Osteoblast (primary cell): ENCODE measurements at regions not wholly inside any gene's neighbourhood (a gene's known extent, or its start where the extent isn't known, plus 50 kb on each side); places are given as distances from the start of the nearest gene placed in this dataset.

Experiments
- DNase-seq: peaks from one replicate; pipeline ENCODE4 v3.0.0; 2011; ENCODE audit warnings: low spot score, mixed read lengths; ENCODE audit not compliant: insufficient read length; ENCODE audit errors: missing footprints
- H2AFZ ChIP-seq: 2 replicates; pipeline ENCODE4 v1.6.0; 2011; ENCODE audit warnings: mild to moderate bottlenecking, low read length
- H3K27ac ChIP-seq: 2 replicates; pipeline ENCODE4 v1.5.1; 2011; ENCODE audit warnings: mild to moderate bottlenecking, low read depth, low read length, moderate library complexity
- H3K27me3 ChIP-seq: 2 replicates; pipeline ENCODE4 v1.6.0; 2012; ENCODE audit warnings: mild to moderate bottlenecking, control low read depth, inconsistent platforms, low read length, moderate library complexity; ENCODE audit not compliant: insufficient read depth
- H3K36me3 ChIP-seq: 2 replicates; pipeline ENCODE4 v1.5.1; 2011; ENCODE audit warnings: mild to moderate bottlenecking, low read length, control low read depth, moderate library complexity; ENCODE audit not compliant: insufficient read depth
- H3K4me1 ChIP-seq: 2 replicates; pipeline ENCODE4 v1.5.1; 2011; ENCODE audit warnings: mild to moderate bottlenecking, low read length, control low read depth, moderate library complexity; ENCODE audit not compliant: insufficient read depth
- H3K4me2 ChIP-seq: 2 replicates; pipeline ENCODE4 v1.6.0; 2011; ENCODE audit warnings: mild to moderate bottlenecking, low read length; ENCODE audit not compliant: insufficient read depth
- H3K4me3 ChIP-seq: fragments of 200-600 bp; sonication (generic); 3 replicates; pipeline ENCODE4 v1.5.1; 2012; ENCODE audit warnings: mild to moderate bottlenecking, low read length, inconsistent platforms; ENCODE audit not compliant: insufficient read depth
- H3K79me2 ChIP-seq: 2 replicates; pipeline ENCODE4 v1.6.0; 2012; ENCODE audit warnings: mild to moderate bottlenecking, low read length, control low read depth, inconsistent platforms; ENCODE audit not compliant: insufficient read depth
- H3K9me3 ChIP-seq: 2 replicates; pipeline ENCODE4 v1.5.1; 2011; ENCODE audit warnings: low read depth, low read length, control low read depth
- H4K20me1 ChIP-seq: 2 replicates; pipeline ENCODE4 v1.6.0; 2012; ENCODE audit warnings: mild to moderate bottlenecking, low read length, control low read depth; ENCODE audit not compliant: insufficient read depth
- CTCF ChIP-seq: IDR thresholded peaks from 2 replicates; pipeline ENCODE4 v1.5.1; 2011; ENCODE audit warnings: mild to moderate bottlenecking, low read depth, low read length, moderate library complexity; ENCODE audit errors: extremely low read depth

GRCh38 chr7:152587366-152587765 lies 88.6 kb downstream of the XRCC2 start:
- TF ChIP-seq CTCF: no peak
- Histone ChIP-seq H2AFZ (no peak overlapping the region), H3K79me2 (no peaks in the 10 kb centered on the region), H3K27ac (peak overlapping the region; percentile 24), H3K27me3 (no peaks in the 10 kb centered on the region), H4K20me1 (no peaks in the 10 kb centered on the region), H3K36me3 (no peaks in the 10 kb centered on the region), H3K9me3 (no peaks in the 10 kb centered on the region), H3K4me1 (no peaks in the 10 kb centered on the region), H3K4me3 (no peak overlapping the region), H3K4me2 (no peak overlapping the region)
- DNase-seq: no peak

DNA sequence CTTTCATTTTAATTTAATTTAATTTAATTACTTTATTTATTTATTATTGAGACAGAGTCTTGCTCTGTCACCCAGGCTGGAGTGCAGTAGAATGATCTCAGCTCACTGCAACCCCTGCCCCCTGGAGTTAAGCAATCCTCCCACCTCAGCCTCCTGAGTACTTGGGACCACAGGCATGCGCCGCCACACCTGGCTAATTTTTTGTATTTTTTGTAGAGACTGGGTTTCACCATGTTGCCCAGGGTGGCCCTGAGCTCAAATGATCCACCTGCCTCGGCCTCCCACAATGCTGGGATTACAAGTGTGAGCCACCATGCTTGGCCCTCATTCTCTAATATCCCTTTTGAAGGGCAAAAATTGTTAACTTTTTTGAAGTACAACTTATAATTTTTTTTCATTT lies 92.9 kb downstream of the XRCC2 start:
- no peak for DNase-seq
- no peaks in the 10 kb centered on the region for H3K36me3 ChIP-seq
- H3K4me2 ChIP-seq: no peak overlapping the region
- H3K27ac ChIP-seq: no peak overlapping the region
- no peaks in the 10 kb centered on the region for H4K20me1 ChIP-seq
- H3K4me3 ChIP-seq: no peak overlapping the region
- H3K9me3 ChIP-seq: no peaks in the 10 kb centered on the region
- no peaks in the 10 kb centered on the region for H3K27me3 ChIP-seq
- no peak for TF ChIP-seq CTCF
- H2AFZ ChIP-seq: no peak overlapping the region
- H3K79me2 ChIP-seq: no peaks in the 10 kb centered on the region
- no peaks in the 10 kb centered on the region for H3K4me1 ChIP-seq

- no peaks in the 10 kb centered on the region for H3K9me3 ChIP-seq
- TF ChIP-seq CTCF: no peak
- no peaks in the 10 kb centered on the region for H4K20me1 ChIP-seq
These were observed 96.9 kb downstream of the XRCC2 start for GRCh38 chr7:152579070-152579469.

GRCh38 chr7:152577339-152577738 lies 98.6 kb downstream of the XRCC2 start:
- no peaks in the 10 kb centered on the region for H3K4me1 ChIP-seq
- no peaks in the 10 kb centered on the region for H4K20me1 ChIP-seq
- no peaks in the 10 kb centered on the region for H3K9me3 ChIP-seq
- H3K79me2 ChIP-seq: no peaks in the 10 kb centered on the region
- H3K27me3 ChIP-seq: no peaks in the 10 kb centered on the region
- no peak for DNase-seq
- H2AFZ ChIP-seq: no peak overlapping the region
- no peak for TF ChIP-seq CTCF
- H3K27ac ChIP-seq: no peak overlapping the region
- no peak overlapping the region for H3K4me2 ChIP-seq
- H3K4me3 ChIP-seq: no peak overlapping the region
- no peaks in the 10 kb centered on the region for H3K36me3 ChIP-seq

More at GRCh38 chr7:152579070-152579469, 96.9 kb downstream of the XRCC2 start:
- no peaks in the 10 kb centered on the region for H3K4me1 ChIP-seq
- H3K4me3 ChIP-seq: no peak overlapping the region
- no peaks in the 10 kb centered on the region for H3K36me3 ChIP-seq
- DNase-seq: no peak
- no peak overlapping the region for H2AFZ ChIP-seq
- H3K27me3 ChIP-seq: no peaks in the 10 kb centered on the region
- no peaks in the 10 kb centered on the region for H3K79me2 ChIP-seq
- no peak overlapping the region for H3K27ac ChIP-seq
- H3K4me2 ChIP-seq: no peak overlapping the region
